GM19467 (cell line): ENCODE measurements at regions not wholly inside any gene's neighbourhood (a gene's known extent, or its start where the extent isn't known, plus 50 kb on each side); places are given as distances from the start of the nearest gene placed in this dataset.

Source experiments
- ATAC-seq: cut with Tn5 transposase; IDR thresholded peaks from one replicate; pipeline ENCODE4 v1.9.1; 2021; ENCODE audit warnings: mild to moderate bottlenecking, moderate library complexity; ENCODE audit not compliant: unreplicated experiment

DNA sequence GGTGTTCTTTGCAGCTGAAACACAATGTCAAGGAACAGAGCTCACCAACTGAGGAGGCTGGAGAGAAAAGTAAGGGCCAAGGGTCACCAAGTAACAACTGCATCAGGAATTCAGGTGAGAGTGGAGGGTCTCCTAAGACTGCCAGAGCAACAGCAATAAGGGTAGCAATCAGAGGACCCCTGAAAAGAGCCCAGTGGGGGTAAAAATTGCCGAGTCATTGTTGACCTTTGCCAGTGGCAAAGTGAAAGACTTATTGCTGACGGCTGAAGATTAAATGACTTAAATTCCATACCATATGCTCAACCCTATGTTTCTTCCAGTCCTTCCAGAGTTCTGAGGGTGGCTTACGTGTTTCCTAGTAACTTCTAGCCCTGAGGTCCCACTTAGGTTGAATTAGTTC, 51.9 kb upstream of the ARHGAP42 start:
- ATAC-seq: no peak

DNA sequence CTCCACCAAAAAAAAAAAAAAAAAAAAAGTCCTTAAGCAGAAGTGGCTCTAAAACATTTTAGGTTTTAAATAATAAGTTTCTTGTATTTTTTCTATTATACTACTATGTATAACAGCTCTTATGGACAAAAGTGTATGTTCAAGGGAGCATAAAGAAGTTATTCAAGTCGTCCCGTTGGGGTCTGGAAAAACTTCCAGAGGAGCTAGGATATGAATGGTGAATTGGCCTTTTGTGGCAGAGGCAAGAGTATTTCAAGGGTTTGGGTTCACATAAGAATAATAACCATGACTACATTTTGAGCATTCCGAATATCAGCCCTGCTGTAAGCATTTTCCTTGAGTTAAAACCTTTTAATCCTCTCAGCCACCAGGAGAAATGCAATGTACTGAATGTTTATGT, 50.6 kb upstream of the ARHGAP42 start:
- no peak for ATAC-seq
